H1 (cell line): ENCODE measurements at regions not wholly inside any gene's neighbourhood (a gene's known extent, or its start where the extent isn't known, plus 50 kb on each side); places are given as distances from the start of the nearest gene placed in this dataset.

Source experiments
- CTCF ChIA-PET: fragments of 300-600 bp; sonication (Branson Sonifier 250); formaldehyde crosslinking; loops from one replicate; lab custom pipeline; 2021; ENCODE audit not compliant: partially characterized antibody; lab: Charles Lee
- POLR2A ChIA-PET: fragments of 300-600 bp; sonication (Branson Sonifier 250); formaldehyde crosslinking; loops from one replicate; lab custom pipeline; 2021; ENCODE audit warnings: inconsistent platforms; ENCODE audit not compliant: partially characterized antibody; lab: Charles Lee
- DNase-seq, 2 experiments: peaks; one replicate each; pipeline versions ENCODE4 v3.0.0 to v3.0.0-alpha.2; 2010 to 2022; ENCODE audit warnings: low spot score in 2 of 2, low read depth in 1 of 2, mixed read lengths in 1 of 2
- FAIRE-seq: peaks from 2 replicates; lab custom pipeline; 2011; peaks lifted over from hg19 to GRCh38; lab: Jason Lieb, UNC
- H2AFZ ChIP-seq: 2 replicates; pipeline ENCODE4 v1.8.1; 2012; ENCODE audit warnings: low read length, inconsistent platforms
- H2AK5ac ChIP-seq: 2 replicates; pipeline ENCODE4 v1.6.1; 2013; ENCODE audit warnings: low read depth, low read length
- H2BK120ac ChIP-seq: replicated peaks from 2 replicates; pipeline ENCODE3; 2013; ENCODE audit warnings: low read depth, low read length, inconsistent platforms
- H2BK12ac ChIP-seq: 2 replicates; pipeline ENCODE4 v1.6.1; 2013; ENCODE audit warnings: low read depth, low read length
- H2BK15ac ChIP-seq: 2 replicates; pipeline ENCODE4 v1.6.1; 2013; ENCODE audit warnings: low read length
- H2BK20ac ChIP-seq: 2 replicates; pipeline ENCODE4 v1.6.1; 2013; ENCODE audit warnings: low read length
- H2BK5ac ChIP-seq: 2 replicates; pipeline ENCODE4 v1.6.1; 2013; ENCODE audit warnings: low read depth, low read length
- H3K14ac ChIP-seq: 2 replicates; pipeline ENCODE4 v1.6.1; 2013; ENCODE audit warnings: inconsistent platforms; ENCODE audit not compliant: insufficient read length
- H3K18ac ChIP-seq: 2 replicates; pipeline ENCODE4 v1.6.1; 2013; ENCODE audit warnings: low read length; ENCODE audit errors: extremely low read depth
- H3K23ac ChIP-seq: 2 replicates; pipeline ENCODE4 v1.6.1; 2013; ENCODE audit warnings: inconsistent platforms; ENCODE audit not compliant: insufficient read length
- H3K23me2 ChIP-seq: 2 replicates; pipeline ENCODE4 v1.6.1; 2013; ENCODE audit warnings: low read depth, low read length
- H3K27ac ChIP-seq: 2 replicates; pipeline ENCODE4 v1.6.1; 2011; ENCODE audit warnings: low read depth, low read length, inconsistent platforms
- H3K27me3 ChIP-seq, 4 experiments: replicated peaks in 1 of 4; 1 replicate in 1 of 4; 2 replicates in 3 of 4; pipeline versions ENCODE4 v1.6.1 to v1.8.1; 2011 to 2013; ENCODE audit warnings: low read length in 3 of 4, mild to moderate bottlenecking in 3 of 4, inconsistent platforms in 2 of 4, mixed read lengths in 2 of 4, moderate library complexity in 1 of 4; ENCODE audit not compliant: control insufficient read depth in 3 of 4, insufficient read depth in 3 of 4; ENCODE audit errors: extremely low read depth in 1 of 4
- H3K36me3 ChIP-seq, 4 experiments: 2 replicates each; pipeline versions ENCODE4 v1.6.1 to v1.8.1; 2011 to 2013; ENCODE audit warnings: mild to moderate bottlenecking in 4 of 4, low read length in 3 of 4, moderate library complexity in 2 of 4, control low read depth in 1 of 4, inconsistent platforms in 1 of 4; ENCODE audit not compliant: insufficient read depth in 4 of 4, control insufficient read depth in 2 of 4
- H3K4ac ChIP-seq: replicated peaks from 2 replicates; pipeline ENCODE3; 2013; ENCODE audit warnings: low read length, low read depth, mixed read lengths, inconsistent platforms; ENCODE audit not compliant: insufficient read length
- H3K4me1 ChIP-seq, 4 experiments: replicated peaks in 1 of 4; 1 replicate in 1 of 4; 2 replicates in 3 of 4; pipeline versions ENCODE4 v1.6.1 to v1.8.1; 2011 to 2013; ENCODE audit warnings: low read length in 3 of 4, inconsistent platforms in 2 of 4, mixed read lengths in 1 of 4; ENCODE audit not compliant: insufficient read depth in 4 of 4, control insufficient read depth in 3 of 4
- H3K4me2 ChIP-seq, 2 experiments: 2 replicates each; pipeline versions ENCODE4 v1.6.1 to v1.8.1; 2011 to 2013; ENCODE audit warnings: low read depth in 2 of 2, low read length in 2 of 2, control low read depth in 1 of 2, inconsistent platforms in 1 of 2, mild to moderate bottlenecking in 1 of 2; ENCODE audit not compliant: insufficient read depth in 1 of 2
- H3K4me3 ChIP-seq, 4 experiments: fragments of 200-600, 300-600 bp in 1 of 4; sonication (generic), shearing (Covaris generic), sonication (Bioruptor Twin) in 1 of 4; 2 replicates each; pipeline versions ENCODE4 v1.5.1 to v1.8.1; 2011 to 2016; ENCODE audit warnings: low read length in 4 of 4, low read depth in 3 of 4, control low read depth in 2 of 4, inconsistent platforms in 2 of 4, mild to moderate bottlenecking in 2 of 4, mixed read lengths in 1 of 4, moderate library complexity in 1 of 4; ENCODE audit not compliant: insufficient read depth in 2 of 4; ENCODE audit errors: extremely low read depth in 1 of 4
- H3K56ac ChIP-seq: replicated peaks from 2 replicates; pipeline ENCODE3; 2013; ENCODE audit warnings: low read depth, mild to moderate bottlenecking, mixed read lengths, low read length, inconsistent platforms; ENCODE audit not compliant: insufficient read length
- H3K79me1 ChIP-seq: 2 replicates; pipeline ENCODE4 v1.6.1; 2013; ENCODE audit warnings: low read depth, low read length, control low read depth
- H3K79me2 ChIP-seq, 2 experiments: 2 replicates each; pipeline versions ENCODE4 v1.6.1 to v1.8.1; 2012 to 2013; ENCODE audit warnings: low read length in 2 of 2, mild to moderate bottlenecking in 2 of 2, inconsistent platforms in 1 of 2; ENCODE audit not compliant: insufficient read depth in 2 of 2, control insufficient read depth in 1 of 2
- H3K9ac ChIP-seq, 4 experiments: replicated peaks in 1 of 4; 1 replicate in 1 of 4; 2 replicates in 3 of 4; pipeline versions ENCODE4 v1.6.1 to v1.8.1; 2011 to 2013; ENCODE audit warnings: low read depth in 3 of 4, low read length in 3 of 4, control low read depth in 2 of 4, mild to moderate bottlenecking in 2 of 4, moderate library complexity in 2 of 4, inconsistent platforms in 1 of 4; ENCODE audit errors: extremely low read depth in 1 of 4
- H3K9me3 ChIP-seq, 2 experiments: 2 replicates each; pipeline versions ENCODE4 v1.6.1 to v1.8.1; 2012 to 2013; ENCODE audit warnings: mild to moderate bottlenecking in 2 of 2, moderate library complexity in 2 of 2, control low read depth in 1 of 2, inconsistent platforms in 1 of 2, low read depth in 1 of 2, low read length in 1 of 2, mixed read lengths in 1 of 2; ENCODE audit not compliant: insufficient read depth in 2 of 2
- H4K20me1 ChIP-seq, 2 experiments: replicated peaks in 1 of 2; 2 replicates each; pipeline versions ENCODE3 to v1.8.1; 2011 to 2013; ENCODE audit warnings: inconsistent platforms in 2 of 2, low read length in 2 of 2, mild to moderate bottlenecking in 1 of 2; ENCODE audit not compliant: insufficient read depth in 2 of 2, control insufficient read depth in 1 of 2
- H4K5ac ChIP-seq: 2 replicates; pipeline ENCODE4 v1.6.1; 2013; ENCODE audit warnings: low read length, low read depth, mixed read lengths, inconsistent platforms; ENCODE audit not compliant: insufficient read length
- H4K8ac ChIP-seq: 2 replicates; pipeline ENCODE4 v1.8.0; 2013; ENCODE audit warnings: mild to moderate bottlenecking, moderate library complexity, low read length, inconsistent platforms; ENCODE audit not compliant: insufficient read depth; ENCODE audit errors: extremely low read depth
- H4K91ac ChIP-seq: replicated peaks from 2 replicates; pipeline ENCODE3; 2013; ENCODE audit warnings: low read length, mixed read lengths, inconsistent platforms; ENCODE audit not compliant: insufficient read length
- BCL11A ChIP-seq, 2 experiments: IDR thresholded peaks; one replicate each; pipeline ENCODE4 v1.6.1; 2011; ENCODE audit warnings: low read depth in 2 of 2, low read length in 2 of 2, mild to moderate bottlenecking in 2 of 2
- CEBPB ChIP-seq: IDR thresholded peaks from 2 replicates; pipeline ENCODE4 v1.6.1; 2012; ENCODE audit warnings: low read depth, low read length
- GABPA ChIP-seq: IDR thresholded peaks from 2 replicates; pipeline ENCODE4 v1.6.1; 2011; ENCODE audit warnings: mild to moderate bottlenecking, low read length, moderate library complexity, borderline replicate concordance; ENCODE audit not compliant: insufficient read depth
- KDM1A ChIP-seq: fragments of 200-600, 300-600 bp; sonication (generic); IDR thresholded peaks from 2 replicates; pipeline ENCODE4 v1.7.1; 2016; ENCODE audit warnings: mild to moderate bottlenecking, low read length, borderline replicate concordance
- KDM5A ChIP-seq: fragments of 200-600 bp; IDR thresholded peaks from 2 replicates; pipeline ENCODE4 v1.7.1; 2012; ENCODE audit warnings: mild to moderate bottlenecking, low read length, inconsistent platforms, mixed read lengths
- POLR2AphosphoS5 ChIP-seq: IDR thresholded peaks from 2 replicates; pipeline ENCODE4 v1.6.1; 2011; ENCODE audit warnings: low read depth, low read length
- RNF2 ChIP-seq: fragments of 200-900, 300-1000 bp; sonication (generic); IDR thresholded peaks from 2 replicates; pipeline ENCODE4 v1.7.1; 2016; ENCODE audit warnings: borderline replicate concordance, low read depth, mild to moderate bottlenecking, antibody characterized with exemption, low read length; ENCODE audit not compliant: poor library complexity, severe bottlenecking; ENCODE audit errors: missing control alignments
- SP2 ChIP-seq: IDR thresholded peaks from 2 replicates; pipeline ENCODE4 v1.6.1; 2012; ENCODE audit warnings: mild to moderate bottlenecking, low read length, inconsistent platforms
- SUZ12 ChIP-seq: fragments of 200-600 bp; sonication (generic); IDR thresholded peaks from 2 replicates; pipeline ENCODE4 v1.6.1; 2012; ENCODE audit warnings: mild to moderate bottlenecking, inconsistent platforms, low read length, moderate library complexity, mixed read lengths
- TAF1 ChIP-seq: IDR thresholded peaks from 2 replicates; pipeline ENCODE4 v1.6.1; 2011; ENCODE audit warnings: mild to moderate bottlenecking, low read depth, low read length
- WGBS, 2 experiments: shearing (Covaris generic) in 1 of 2; methylation state at CpG; one replicate each; pipeline versions ENCODE4 v1.1.6 to v1.1.7; 2013 to 2015; ENCODE audit warnings: low lambda C conversion rate in 2 of 2, mixed read lengths in 2 of 2, inconsistent platforms in 1 of 2, low coverage in 1 of 2, missing lambda C conversion rate in 1 of 2; ENCODE audit not compliant: insufficient replicate concordance in 2 of 2, insufficient coverage in 1 of 2, insufficient read length in 1 of 2; ENCODE audit errors: extremely low coverage in 1 of 2, missing lambda C conversion rate in 1 of 2; 5-methylcytosine and 5-hydroxymethylcytosine counted together
- TF ChIP-seq, protein P1 (sequence below): IDR thresholded peaks from 2 replicates; pipeline ENCODE4 v1.6.1; 2012; ENCODE audit warnings: low read length, inconsistent platforms

- no peaks in the 10 kb centered on the region for H3K79me1 ChIP-seq
- no peaks in the 10 kb centered on the region for H4K20me1 ChIP-seq
- H2AK5ac ChIP-seq: no peak overlapping the region
- H3K23ac ChIP-seq: no peak overlapping the region
- no peak overlapping the region for H4K91ac ChIP-seq
- TF ChIP-seq CEBPB (no peak), SUZ12 (no peak), BCL11A (IDR thresholded peaks at IDR 0.05; ENCODE audit: low read depth in 2 of 2, low read length in 2 of 2) (no peak), POLR2AphosphoS5 (no peak), TAF1 (no peak), KDM5A (no peak), RNF2 (no peak), KDM1A (no peak), SP2 (no peak), GABPA (no peak)
- TF ChIP-seq, protein P1, sequence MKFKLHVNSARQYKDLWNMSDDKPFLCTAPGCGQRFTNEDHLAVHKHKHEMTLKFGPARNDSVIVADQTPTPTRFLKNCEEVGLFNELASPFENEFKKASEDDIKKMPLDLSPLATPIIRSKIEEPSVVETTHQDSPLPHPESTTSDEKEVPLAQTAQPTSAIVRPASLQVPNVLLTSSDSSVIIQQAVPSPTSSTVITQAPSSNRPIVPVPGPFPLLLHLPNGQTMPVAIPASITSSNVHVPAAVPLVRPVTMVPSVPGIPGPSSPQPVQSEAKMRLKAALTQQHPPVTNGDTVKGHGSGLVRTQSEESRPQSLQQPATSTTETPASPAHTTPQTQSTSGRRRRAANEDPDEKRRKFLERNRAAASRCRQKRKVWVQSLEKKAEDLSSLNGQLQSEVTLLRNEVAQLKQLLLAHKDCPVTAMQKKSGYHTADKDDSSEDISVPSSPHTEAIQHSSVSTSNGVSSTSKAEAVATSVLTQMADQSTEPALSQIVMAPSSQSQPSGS: no peak
- H2BK20ac ChIP-seq: no peak overlapping the region
- no peak overlapping the region for H3K27ac ChIP-seq
- H4K8ac ChIP-seq: no peak overlapping the region
- H3K23me2 ChIP-seq: no peaks in the 10 kb centered on the region; the same call in 1 of the 2 replicates
- H2AFZ ChIP-seq: no peak overlapping the region
- no peak overlapping the region for H3K9ac ChIP-seq
- no peak overlapping the region for H3K4me3 ChIP-seq
- ChIA-PET CTCF (no interaction called here), POLR2A (no interaction called here)
- H3K4me2 ChIP-seq: no peak overlapping the region
- H3K14ac ChIP-seq: no peak overlapping the region
- peaks cover 43 to 64% of the 10 kb centered on the region in 2 experiments; a peak in 3 of 4 replicates for H3K9me3 ChIP-seq
- H2BK5ac ChIP-seq: no peak overlapping the region
- H3K79me2 ChIP-seq: no peaks in the 10 kb centered on the region
- DNase-seq (no peak), FAIRE-seq (no peak)
- H2BK12ac ChIP-seq: no peak overlapping the region
- no peak overlapping the region for H3K56ac ChIP-seq
- no peaks in the 10 kb centered on the region; a peak in 1 of 8 replicates for H3K36me3 ChIP-seq
- no peak overlapping the region for H2BK120ac ChIP-seq
- H3K18ac ChIP-seq: no peak overlapping the region
- H2BK15ac ChIP-seq: no peak overlapping the region
- H3K4me1 ChIP-seq: no peaks in the 10 kb centered on the region
- 84 to 98% methylated on average over 3 to 5 of the region's 5 CpGs for WGBS, 2 experiments
- no peak overlapping the region for H4K5ac ChIP-seq
- H3K27me3 ChIP-seq: no peaks in the 10 kb centered on the region
- no peak overlapping the region for H3K4ac ChIP-seq
Observed at GRCh38 chr17:27087935-27088766, 205.8 kb upstream of the WSB1 start.
